K562 (cell line): ENCODE measurements at regions not wholly inside any gene's neighbourhood (a gene's known extent, or its start where the extent isn't known, plus 50 kb on each side); places are given as distances from the start of the nearest gene placed in this dataset.

Experiments
- ATAC-seq: fragments of 200-7000 bp; cut with Tn5 transposase; 3 replicates; pipeline ENCODE4 v1.9.1; 2020; ENCODE audit warnings: moderate library complexity
- BruUV-seq: library from RNA; stranded (reverse); fragments of 400-500 nt; replicated peaks from 2 replicates; lab custom pipeline; 2021; lab: Mats Ljungman, UMichigan
- CTCF ChIA-PET: fragments of 300-600 bp; formaldehyde crosslinking; extraction: SDS; loops from one replicate; lab custom pipeline; 2021; ENCODE audit warnings: low intra/inter-chr PET ratio; lab: Yijun Ruan, JAX
- POLR2A ChIA-PET: fragments of 300-600, 350-650 bp; sonication (Branson Sonifier 250); formaldehyde crosslinking; extraction: SDS; loops from one replicate; lab custom pipeline; 2021; ENCODE audit warnings: antibody characterized with exemption, inconsistent platforms; lab: Yijun Ruan, JAX
- DNase-seq, 4 experiments: peaks; one replicate each; pipeline versions ENCODE4 v3.0.0 to v3.0.0-alpha.2; 2011 to 2018; ENCODE audit warnings: low spot score in 3 of 4, mixed read lengths in 3 of 4; ENCODE audit errors: extremely low read depth in 1 of 4
- FAIRE-seq: peaks from 2 replicates; lab custom pipeline; 2011; peaks lifted over from hg19 to GRCh38; lab: Jason Lieb, UNC
- H2AFZ ChIP-seq: 2 replicates; pipeline ENCODE4 v1.6.0; 2011; ENCODE audit warnings: low read depth, low read length, control low read depth, inconsistent platforms
- H3K27ac ChIP-seq: fragments of 200-600 bp; 3 replicates; pipeline ENCODE4 v1.8.0; 2011; ENCODE audit warnings: low read depth, mild to moderate bottlenecking, control low read depth, inconsistent platforms, low read length, moderate library complexity, mixed read lengths; ENCODE audit errors: extremely low read depth
- H3K27me3 ChIP-seq, 2 experiments: fragments of 300-600 bp in 1 of 2; 2 replicates in 1 of 2; 3 replicates in 1 of 2; pipeline versions ENCODE4 v1.6.0 to v1.8.0; 2011; ENCODE audit warnings: inconsistent platforms in 2 of 2, low read length in 2 of 2, mild to moderate bottlenecking in 1 of 2, mixed read lengths in 1 of 2, moderate library complexity in 1 of 2; ENCODE audit not compliant: control insufficient read depth in 2 of 2, insufficient read depth in 2 of 2
- H3K36me3 ChIP-seq: fragments of 300-600 bp; 3 replicates; pipeline ENCODE4 v1.8.0; 2011; ENCODE audit warnings: mild to moderate bottlenecking, low read length, inconsistent platforms; ENCODE audit not compliant: control insufficient read depth, insufficient read depth
- H3K4me1 ChIP-seq, 2 experiments: fragments of 200-600 bp in 1 of 2; replicated peaks in 1 of 2; 2 replicates in 1 of 2; 3 replicates in 1 of 2; pipeline versions ENCODE4 v1.5.1 to v1.8.0; 2011; ENCODE audit warnings: inconsistent platforms in 2 of 2, low read length in 2 of 2, mild to moderate bottlenecking in 1 of 2, mixed read lengths in 1 of 2, moderate library complexity in 1 of 2; ENCODE audit not compliant: control insufficient read depth in 2 of 2, insufficient read depth in 2 of 2
- H3K4me2 ChIP-seq: 2 replicates; pipeline ENCODE4 v1.6.1; 2011; ENCODE audit warnings: low read length, control low read depth, inconsistent platforms, mixed read lengths; ENCODE audit not compliant: insufficient read depth
- H3K4me3 ChIP-seq: fragments of 200-600 bp; sonication (generic), shearing (Covaris generic); 2 replicates; pipeline ENCODE4 v1.5.1; 2016; ENCODE audit warnings: control low read depth, inconsistent platforms
- H3K79me2 ChIP-seq: fragments of 200-600 bp; 3 replicates; pipeline ENCODE4 v1.8.0; 2011; ENCODE audit warnings: low read length, inconsistent platforms; ENCODE audit not compliant: control insufficient read depth, insufficient read depth
- H3K9ac ChIP-seq, 2 experiments: 2 replicates each; pipeline versions ENCODE4 v1.6.0 to v1.6.1; 2011; ENCODE audit warnings: low read depth in 2 of 2, low read length in 2 of 2, control low read depth in 1 of 2, inconsistent platforms in 1 of 2, mild to moderate bottlenecking in 1 of 2, mixed read lengths in 1 of 2; ENCODE audit not compliant: insufficient read depth in 1 of 2
- H3K9me1 ChIP-seq: one replicate; pipeline ENCODE4 v1.6.0; 2011; ENCODE audit warnings: inconsistent platforms, mild to moderate bottlenecking, low read length, moderate library complexity; ENCODE audit not compliant: control insufficient read depth, insufficient read depth
- H3K9me3 ChIP-seq: replicated peaks from 2 replicates; pipeline ENCODE4 v1.5.1; 2011; ENCODE audit warnings: low read depth, low read length, inconsistent platforms; ENCODE audit not compliant: control insufficient read depth, insufficient read depth
- H4K20me1 ChIP-seq: replicated peaks from 2 replicates; pipeline ENCODE4 v1.6.1; 2011; ENCODE audit warnings: low read length, inconsistent platforms, mixed read lengths; ENCODE audit not compliant: control insufficient read depth, insufficient read depth
- CAMTA2 ChIP-seq: fragments of 250-450 bp; sonication (Bioruptor Pico); conservative IDR thresholded peaks from 2 replicates; pipeline ENCODE4 v1.5.1; 2022
- KLF1 ChIP-seq: fragments of 450-650 bp; IDR thresholded peaks from 2 replicates; pipeline ENCODE4 v1.6.1; 2016; ENCODE audit warnings: missing genetic modification characterization, missing compliant biosample characterization
- THAP12 ChIP-seq: fragments of 250-450 bp; sonication (Bioruptor Pico); IDR thresholded peaks from 2 replicates; pipeline ENCODE4 v1.9.0; 2021; ENCODE audit warnings: mild to moderate bottlenecking, inconsistent platforms
- ZKSCAN1 ChIP-seq: fragments of 150-350 bp; IDR thresholded peaks from 2 replicates; pipeline ENCODE4 v1.6.1; 2016; ENCODE audit warnings: low read depth, low read length
- WGBS: fragments of 100-300 bp; shearing (Covaris generic); methylation state at CpG from one replicate; pipeline ENCODE4 v1.1.6; 2016; ENCODE audit warnings: low coverage, mixed read lengths; ENCODE audit not compliant: insufficient coverage; ENCODE audit errors: missing lambda C conversion rate; 5-methylcytosine and 5-hydroxymethylcytosine counted together
- in situ Hi-C: fragments of 300-500 bp; cut with MboI; formaldehyde crosslinking; loops from 4 replicates; pipeline ENCODE4 v1.15.0; 2018; ENCODE audit warnings: inconsistent platforms, mixed read lengths
- intact Hi-C: fragments of 100-400 bp; cut with micrococcal nuclease; formaldehyde crosslinking; loops from 2 replicates; pipeline ENCODE4 v1.14.2; 2022
- TF ChIP-seq, protein P1 (sequence below): fragments of 250-450 bp; sonication (Bioruptor Pico); IDR thresholded peaks from 2 replicates; pipeline ENCODE4 v1.5.0; 2020; ENCODE audit warnings: mild to moderate bottlenecking, borderline replicate concordance

GRCh38 chr2:4678927-4679326, 975.6 kb downstream of the DCDC2C start:
- Histone ChIP-seq H3K9ac (no peak overlapping the region), H3K27me3 (no peaks in the 10 kb centered on the region), H3K27ac (no peak overlapping the region), H3K4me3 (no peak overlapping the region), H4K20me1 (no peaks in the 10 kb centered on the region), H3K4me1 (no peaks in the 10 kb centered on the region), H3K9me3 (peaks cover 2% of the 10 kb centered on the region; the same call in 1 of the 2 replicates), H3K79me2 (no peaks in the 10 kb centered on the region), H2AFZ (no peak overlapping the region), H3K4me2 (no peak overlapping the region), H3K9me1 (no peaks in the 10 kb centered on the region), H3K36me3 (no peaks in the 10 kb centered on the region; the same call in 2 of the 3 replicates)
- ChIA-PET POLR2A (no interaction called here), CTCF (no interaction called here)
- no TSS peak for BruUV-seq
- in situ Hi-C loops (no loop called here), intact Hi-C loops (no loop called here)
- FAIRE-seq (no peak), DNase-seq (no peak), ATAC-seq (no peak)
- TF ChIP-seq ZKSCAN1 (no peak), KLF1 (tag) (no peak), CAMTA2 (no peak), THAP12 (CRISPR knock-in tag) (no peak)
- TF ChIP-seq, protein P1, sequence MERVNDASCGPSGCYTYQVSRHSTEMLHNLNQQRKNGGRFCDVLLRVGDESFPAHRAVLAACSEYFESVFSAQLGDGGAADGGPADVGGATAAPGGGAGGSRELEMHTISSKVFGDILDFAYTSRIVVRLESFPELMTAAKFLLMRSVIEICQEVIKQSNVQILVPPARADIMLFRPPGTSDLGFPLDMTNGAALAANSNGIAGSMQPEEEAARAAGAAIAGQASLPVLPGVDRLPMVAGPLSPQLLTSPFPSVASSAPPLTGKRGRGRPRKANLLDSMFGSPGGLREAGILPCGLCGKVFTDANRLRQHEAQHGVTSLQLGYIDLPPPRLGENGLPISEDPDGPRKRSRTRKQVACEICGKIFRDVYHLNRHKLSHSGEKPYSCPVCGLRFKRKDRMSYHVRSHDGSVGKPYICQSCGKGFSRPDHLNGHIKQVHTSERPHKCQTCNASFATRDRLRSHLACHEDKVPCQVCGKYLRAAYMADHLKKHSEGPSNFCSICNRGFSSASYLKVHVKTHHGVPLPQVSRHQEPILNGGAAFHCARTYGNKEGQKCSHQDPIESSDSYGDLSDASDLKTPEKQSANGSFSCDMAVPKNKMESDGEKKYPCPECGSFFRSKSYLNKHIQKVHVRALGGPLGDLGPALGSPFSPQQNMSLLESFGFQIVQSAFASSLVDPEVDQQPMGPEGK (CRISPR knock-in tag) = no peak
- WGBS = 4% methylated on average over 4 of the region's 4 CpGs
